ENCODE measurements at regions not wholly inside any gene's neighbourhood (a gene's known extent, or its start where the extent isn't known, plus 50 kb on each side); places are given as distances from the start of the nearest gene placed in this dataset.

GRCh38 chr10:59517341-59517899 is 155.1 kb upstream of the FAM13C start:
- no peaks in the 10 kb centered on the region for H4K20me1 ChIP-seq
- TF ChIP-seq Cebpa-rat (IDR thresholded peaks at IDR 0.05) = no peak
- H3K9me3 ChIP-seq = no peaks in the 10 kb centered on the region
- no peaks in the 10 kb centered on the region for H3K36me3 ChIP-seq
- no peak overlapping the region for H3K9ac ChIP-seq
- H3K4me2 ChIP-seq = no peak overlapping the region
- H3K4me1 ChIP-seq = no peaks in the 10 kb centered on the region
- H3K4me3 ChIP-seq = no peak overlapping the region
- no peak overlapping the region for H3K27ac ChIP-seq
- no peaks in the 10 kb centered on the region for H3K27me3 ChIP-seq

- no peaks in the 10 kb centered on the region for H3K27me3 ChIP-seq
- no peak overlapping the region for H3K4me3 ChIP-seq
- no peaks in the 10 kb centered on the region for H4K20me1 ChIP-seq
- no peaks in the 10 kb centered on the region for H3K9me3 ChIP-seq
- no peaks in the 10 kb centered on the region for H3K36me3 ChIP-seq
- H3K27ac ChIP-seq = no peak overlapping the region
- H3K4me2 ChIP-seq = no peak overlapping the region
- no peaks in the 10 kb centered on the region for H3K4me1 ChIP-seq
- no peak overlapping the region for H3K9ac ChIP-seq
- TF ChIP-seq Cebpa-rat (IDR thresholded peaks at IDR 0.05) = no peak
Observed at GRCh38 chr10:59513558-59513957, 151.2 kb upstream of the FAM13C start.

GRCh38 chr10:59512951-59513350 is 150.6 kb upstream of the FAM13C start:
- Histone ChIP-seq H3K4me3 (no peak overlapping the region), H3K9me3 (no peaks in the 10 kb centered on the region), H3K9ac (no peak overlapping the region), H3K27ac (no peak overlapping the region), H3K36me3 (no peaks in the 10 kb centered on the region), H3K27me3 (no peaks in the 10 kb centered on the region), H3K4me2 (no peak overlapping the region), H4K20me1 (no peaks in the 10 kb centered on the region), H3K4me1 (no peaks in the 10 kb centered on the region)
- TF ChIP-seq Cebpa-rat (IDR thresholded peaks at IDR 0.05) = no peak

DNA sequence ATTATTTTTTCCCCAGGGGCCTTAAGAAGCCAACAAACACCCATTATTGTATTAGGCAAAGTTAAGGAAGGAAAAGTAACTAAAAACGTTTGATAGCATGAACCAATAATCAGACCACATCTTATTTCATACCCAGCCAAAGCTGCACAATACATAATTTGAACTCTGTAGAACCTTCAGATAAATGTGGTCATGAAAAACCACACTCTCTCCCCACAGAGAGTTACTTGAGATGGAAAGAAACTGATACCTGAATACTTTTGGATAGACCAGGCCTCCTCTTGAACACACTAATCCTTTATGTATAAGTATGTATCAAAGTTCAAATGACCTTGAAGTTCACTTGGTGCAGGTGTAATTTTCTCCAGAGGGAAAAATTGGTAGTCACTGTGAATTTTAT is 146.6 kb upstream of the FAM13C start:
- H3K4me2 ChIP-seq = no peak overlapping the region
- no peaks in the 10 kb centered on the region for H3K4me1 ChIP-seq
- H3K36me3 ChIP-seq = no peaks in the 10 kb centered on the region
- H3K27ac ChIP-seq = no peak overlapping the region
- H3K27me3 ChIP-seq = no peaks in the 10 kb centered on the region
- no peak overlapping the region for H3K4me3 ChIP-seq
- no peaks in the 10 kb centered on the region for H4K20me1 ChIP-seq
- H3K9me3 ChIP-seq = no peaks in the 10 kb centered on the region
- TF ChIP-seq Cebpa-rat (IDR thresholded peaks at IDR 0.05) = no peak
- H3K9ac ChIP-seq = no peak overlapping the region

DNA sequence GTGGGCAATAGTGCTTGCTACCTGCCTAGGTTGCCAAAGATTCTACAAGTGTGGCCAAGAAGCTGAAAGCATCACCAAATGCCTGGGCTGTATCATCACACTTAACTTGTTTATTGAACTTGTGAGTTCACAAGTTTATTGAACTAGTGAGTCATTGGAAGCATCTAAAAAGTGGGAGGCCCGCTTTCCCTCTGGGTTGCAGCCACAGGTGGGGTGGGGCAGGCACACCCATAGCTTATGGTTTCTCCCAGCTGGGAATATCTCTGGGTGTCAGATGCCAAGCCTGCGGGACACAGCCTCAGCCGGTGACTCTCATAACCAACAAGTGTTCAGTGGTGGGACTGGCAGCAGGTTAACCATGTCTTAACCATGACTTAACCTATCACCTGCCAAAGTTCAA is 145.9 kb upstream of the FAM13C start:
- Histone ChIP-seq H3K36me3 (no peaks in the 10 kb centered on the region), H3K27me3 (no peaks in the 10 kb centered on the region), H3K9me3 (no peaks in the 10 kb centered on the region), H3K9ac (no peak overlapping the region), H4K20me1 (no peaks in the 10 kb centered on the region), H3K4me2 (no peak overlapping the region), H3K27ac (no peak overlapping the region), H3K4me3 (no peak overlapping the region), H3K4me1 (no peaks in the 10 kb centered on the region)
- TF ChIP-seq Cebpa-rat (IDR thresholded peaks at IDR 0.05) = no peak

GRCh38 chr10:59505926-59506325 is 143.6 kb upstream of the FAM13C start:
- Histone ChIP-seq H3K4me3 (no peak overlapping the region), H3K4me2 (no peak overlapping the region), H3K9me3 (no peaks in the 10 kb centered on the region), H4K20me1 (no peaks in the 10 kb centered on the region), H3K27ac (no peak overlapping the region), H3K36me3 (no peaks in the 10 kb centered on the region), H3K4me1 (no peaks in the 10 kb centered on the region), H3K27me3 (no peaks in the 10 kb centered on the region), H3K9ac (no peak overlapping the region)
- no peak for TF ChIP-seq Cebpa-rat (IDR thresholded peaks at IDR 0.05)

DNA sequence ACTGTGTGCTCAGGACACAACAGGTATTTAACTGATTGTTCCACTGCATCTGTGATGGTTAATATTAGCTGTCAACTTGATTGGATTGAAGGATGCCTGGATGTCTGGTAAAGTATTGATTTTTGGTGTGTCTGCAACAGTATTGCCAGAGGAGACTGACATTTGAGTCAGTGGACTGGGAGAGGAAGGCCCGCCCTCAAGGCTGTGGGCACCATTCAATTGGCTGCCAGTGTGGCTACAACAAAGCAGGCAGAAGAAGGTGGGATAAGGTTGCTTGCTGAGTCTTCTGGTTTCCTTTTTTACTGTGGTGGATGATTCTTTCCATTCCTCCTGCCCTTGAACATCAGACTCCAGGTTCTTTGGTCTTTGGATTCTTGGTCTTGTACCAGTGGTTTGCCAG is 137.1 kb upstream of the FAM13C start:
- Histone ChIP-seq H3K4me2 (no peak overlapping the region), H3K27ac (no peak overlapping the region), H3K9ac (no peak overlapping the region), H3K4me3 (no peak overlapping the region), H3K9me3 (peaks cover 23% of the 10 kb centered on the region), H3K4me1 (no peaks in the 10 kb centered on the region), H3K27me3 (no peaks in the 10 kb centered on the region), H3K36me3 (no peaks in the 10 kb centered on the region), H4K20me1 (no peaks in the 10 kb centered on the region)
- no peak for TF ChIP-seq Cebpa-rat (IDR thresholded peaks at IDR 0.05)

- no peaks in the 10 kb centered on the region for H3K27me3 ChIP-seq
- peaks cover 23% of the 10 kb centered on the region for H3K9me3 ChIP-seq
- no peaks in the 10 kb centered on the region for H3K36me3 ChIP-seq
- no peaks in the 10 kb centered on the region for H3K4me1 ChIP-seq
- H3K4me3 ChIP-seq = no peak overlapping the region
- no peak overlapping the region for H3K4me2 ChIP-seq
- no peak overlapping the region for H3K27ac ChIP-seq
- H3K9ac ChIP-seq = no peak overlapping the region
- TF ChIP-seq Cebpa-rat (IDR thresholded peaks at IDR 0.05) = no peak
- H4K20me1 ChIP-seq = no peaks in the 10 kb centered on the region
Observed at GRCh38 chr10:59493017-59493416, 130.7 kb upstream of the FAM13C start.

DNA sequence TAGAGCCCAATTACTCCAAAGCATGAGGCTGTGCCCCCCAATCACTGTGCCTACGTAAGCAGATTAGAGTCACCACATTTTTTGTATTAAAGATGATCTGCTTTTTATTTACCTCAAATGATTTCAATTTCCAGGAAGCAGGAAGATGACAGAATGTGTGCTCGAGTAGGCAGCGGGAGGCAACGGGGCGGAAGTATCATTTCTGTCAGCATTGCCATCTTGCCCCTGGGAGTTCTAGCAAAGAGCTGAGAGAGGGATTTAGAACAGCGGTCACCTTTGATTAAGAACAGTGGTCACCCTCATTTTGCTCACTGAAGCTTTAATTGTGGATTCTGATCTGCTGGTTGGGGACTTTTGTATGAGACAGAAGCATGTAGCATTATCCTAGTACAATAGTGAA is 117.1 kb upstream of the FAM13C start:
- no peak overlapping the region for H3K27ac ChIP-seq
- H3K4me2 ChIP-seq = no peak overlapping the region
- H3K36me3 ChIP-seq = no peaks in the 10 kb centered on the region
- no peak for TF ChIP-seq Cebpa-rat (IDR thresholded peaks at IDR 0.05)
- no peaks in the 10 kb centered on the region for H4K20me1 ChIP-seq
- H3K4me1 ChIP-seq = no peaks in the 10 kb centered on the region
- no peak overlapping the region for H3K4me3 ChIP-seq
- H3K9me3 ChIP-seq = no peaks in the 10 kb centered on the region
- H3K9ac ChIP-seq = no peak overlapping the region
- no peaks in the 10 kb centered on the region for H3K27me3 ChIP-seq

- H3K27me3 ChIP-seq = no peaks in the 10 kb centered on the region
- no peaks in the 10 kb centered on the region for H3K4me1 ChIP-seq
- no peak overlapping the region for H3K27ac ChIP-seq
- no peaks in the 10 kb centered on the region for H3K36me3 ChIP-seq
- H3K9ac ChIP-seq = no peak overlapping the region
- no peak overlapping the region for H3K4me3 ChIP-seq
- no peak overlapping the region for H3K4me2 ChIP-seq
- no peak for TF ChIP-seq Cebpa-rat (IDR thresholded peaks at IDR 0.05)
- H4K20me1 ChIP-seq = no peaks in the 10 kb centered on the region
- H3K9me3 ChIP-seq = no peaks in the 10 kb centered on the region; the same call in 1 of the 2 replicates
Observed at GRCh38 chr10:59470570-59470969, 108.2 kb upstream of the FAM13C start.

DNA sequence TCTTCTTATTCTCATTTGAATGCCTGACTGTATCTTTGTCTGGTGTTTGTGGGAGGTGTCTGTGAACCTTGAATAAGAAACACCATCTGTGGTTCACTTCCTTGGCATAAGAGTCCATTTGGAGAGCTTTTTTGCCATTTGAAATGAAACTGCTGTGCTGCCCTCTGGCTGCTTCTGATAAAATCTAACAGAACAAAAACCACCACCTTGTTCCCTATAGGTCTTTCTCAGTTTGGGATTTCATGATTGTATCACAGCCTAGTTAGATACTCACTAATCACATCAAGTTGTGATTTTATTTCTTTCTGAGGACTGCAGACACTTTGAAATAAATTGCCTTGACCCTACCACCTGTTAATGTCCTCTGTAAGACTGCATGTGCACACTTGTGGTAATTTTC is 102.7 kb upstream of the FAM13C start:
- Histone ChIP-seq H3K4me1 (no peaks in the 10 kb centered on the region), H3K27me3 (no peaks in the 10 kb centered on the region), H3K9ac (no peak overlapping the region), H3K4me2 (no peak overlapping the region), H3K27ac (no peak overlapping the region), H3K9me3 (no peaks in the 10 kb centered on the region; the same call in 1 of the 2 replicates), H3K4me3 (no peak overlapping the region), H3K36me3 (no peaks in the 10 kb centered on the region), H4K20me1 (no peaks in the 10 kb centered on the region)
- TF ChIP-seq Cebpa-rat (IDR thresholded peaks at IDR 0.05) = no peak
